Endodermal cell (in vitro differentiated cells): ENCODE measurements at regions not wholly inside any gene's neighbourhood (a gene's known extent, or its start where the extent isn't known, plus 50 kb on each side); places are given as distances from the start of the nearest gene placed in this dataset.

Experiments
- DNase-seq: peaks from one replicate; pipeline ENCODE4 v3.0.0-alpha.2; 2017
- H3K27ac ChIP-seq: 2 replicates; pipeline ENCODE4 v1.5.1; 2013; ENCODE audit warnings: mild to moderate bottlenecking, low read depth, low read length, moderate library complexity
- H3K27me3 ChIP-seq: 2 replicates; pipeline ENCODE4 v1.6.1; 2013; ENCODE audit warnings: mild to moderate bottlenecking, low read length, moderate library complexity; ENCODE audit not compliant: insufficient read depth, control insufficient read depth, poor library complexity, severe bottlenecking
- H3K36me3 ChIP-seq: 2 replicates; pipeline ENCODE4 v1.7.0; 2013; ENCODE audit warnings: mild to moderate bottlenecking, low read length, moderate library complexity; ENCODE audit not compliant: control insufficient read depth, insufficient read depth
- H3K4me1 ChIP-seq: one replicate; pipeline ENCODE4 v1.7.0; 2013; ENCODE audit warnings: low read length; ENCODE audit not compliant: control insufficient read depth, insufficient read depth
- H3K4me3 ChIP-seq: 2 replicates; pipeline ENCODE4 v1.5.1; 2013; ENCODE audit warnings: mild to moderate bottlenecking, low read length, moderate library complexity
- H3K9ac ChIP-seq: 2 replicates; pipeline ENCODE4 v1.6.1; 2013; ENCODE audit warnings: mild to moderate bottlenecking, low read length, moderate library complexity; ENCODE audit not compliant: poor library complexity, severe bottlenecking; ENCODE audit errors: extremely low read depth
- H3K9me3 ChIP-seq: 2 replicates; pipeline ENCODE4 v1.6.1; 2013; ENCODE audit warnings: mild to moderate bottlenecking, low read length, moderate library complexity; ENCODE audit not compliant: control insufficient read depth
- H3K27ac Mint-ChIP-seq: 2 replicates; pipeline ENCODE4 v1.8.0; 2020; ENCODE audit warnings: mixed read lengths
- H3K27me3 Mint-ChIP-seq: 2 replicates; pipeline ENCODE4 v1.8.0; 2021; ENCODE audit warnings: mild to moderate bottlenecking, mixed read lengths; ENCODE audit not compliant: insufficient read depth
- H3K36me3 Mint-ChIP-seq: 2 replicates; pipeline ENCODE4 v1.8.0; 2020; ENCODE audit warnings: low read depth, mixed read lengths
- H3K4me1 Mint-ChIP-seq: 2 replicates; pipeline ENCODE4 v1.8.0; 2020; ENCODE audit warnings: mixed read lengths
- H3K4me3 Mint-ChIP-seq: 2 replicates; pipeline ENCODE4 v1.8.0; 2020; ENCODE audit warnings: mild to moderate bottlenecking, moderate library complexity, mixed read lengths
- H3K9me3 Mint-ChIP-seq: 2 replicates; pipeline ENCODE4 v1.8.0; 2020; ENCODE audit warnings: mild to moderate bottlenecking, mixed read lengths
- CTCF ChIP-seq: fragments of 200-600 bp; sonication (generic); conservative IDR thresholded peaks from 2 replicates; pipeline ENCODE4 v1.5.0; 2021; ENCODE audit warnings: antibody characterized with exemption, mild to moderate bottlenecking
- whole genome bisulfite sequencing, 2 experiments: methylation state at CpG; one replicate each; pipeline versions ENCODE4 v1.1.5 to v1.1.7; 2013; ENCODE audit warnings: missing lambda C conversion rate in 2 of 2, mixed read lengths in 1 of 2; ENCODE audit not compliant: insufficient coverage in 1 of 2, insufficient read length in 1 of 2; 5-methylcytosine and 5-hydroxymethylcytosine counted together

DNA sequence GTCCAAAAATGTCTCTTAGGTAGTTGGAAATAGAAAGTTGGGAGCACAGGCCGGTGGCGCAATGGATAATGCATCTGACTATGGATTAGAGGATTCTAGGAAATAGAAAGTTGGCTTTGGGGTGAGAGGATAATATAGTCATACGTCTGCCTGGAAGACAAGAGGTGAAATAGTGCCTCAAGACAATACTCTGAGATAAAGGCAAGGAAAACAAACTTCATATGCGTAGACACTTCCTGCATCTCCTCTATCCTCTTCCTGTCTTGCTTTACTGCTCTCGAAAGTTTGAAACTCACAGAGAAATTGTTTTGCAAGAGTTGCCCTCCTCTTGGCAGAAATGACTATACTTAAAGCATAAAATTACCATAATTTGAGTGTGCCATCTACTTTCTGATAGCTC is 153.2 kb upstream of the FBXL7 start:
- Mint-ChIP-seq H3K4me1 (no peaks in the 10 kb centered on the region), H3K9me3 (no peaks in the 10 kb centered on the region), H3K27ac (no peak overlapping the region), H3K27me3 (no peaks in the 10 kb centered on the region), H3K36me3 (no peaks in the 10 kb centered on the region), H3K4me3 (no peak overlapping the region)
- H3K27me3 ChIP-seq = no peaks in the 10 kb centered on the region
- no peaks in the 10 kb centered on the region for H3K4me1 ChIP-seq
- no peaks in the 10 kb centered on the region for H3K9me3 ChIP-seq
- WGBS, 2 experiments = 87 to 93% methylated on average over 5 of the region's 5 CpGs
- DNase-seq = no peak
- H3K4me3 ChIP-seq = no peak overlapping the region
- TF ChIP-seq CTCF = no peak
- H3K9ac ChIP-seq = no peak overlapping the region
- H3K27ac ChIP-seq = no peak overlapping the region
- H3K36me3 ChIP-seq = no peaks in the 10 kb centered on the region

- no peaks in the 10 kb centered on the region for H3K9me3 ChIP-seq
- no peaks in the 10 kb centered on the region for H3K36me3 ChIP-seq
- no peak overlapping the region for H3K27ac ChIP-seq
- H3K4me1 Mint-ChIP-seq = no peaks in the 10 kb centered on the region
- H3K4me1 ChIP-seq = no peaks in the 10 kb centered on the region
- no peak overlapping the region for H3K4me3 Mint-ChIP-seq
- no peak for TF ChIP-seq CTCF
- no peak for DNase-seq
- no peaks in the 10 kb centered on the region for H3K27me3 Mint-ChIP-seq
- H3K36me3 Mint-ChIP-seq = no peaks in the 10 kb centered on the region
- no peak overlapping the region for H3K4me3 ChIP-seq
- WGBS, 2 experiments = 97% methylated on average over 2 of the region's 2 CpGs; no CpG with 5 or more reads in 1 of the 2 experiments
- H3K9ac ChIP-seq = no peak overlapping the region
- no peaks in the 10 kb centered on the region for H3K9me3 Mint-ChIP-seq
- no peaks in the 10 kb centered on the region for H3K27me3 ChIP-seq
- no peak overlapping the region for H3K27ac Mint-ChIP-seq
Measured at GRCh38 chr5:15344954-15345353, 155.0 kb upstream of the FBXL7 start.

GRCh38 chr5:15338546-15338945 is 161.4 kb upstream of the FBXL7 start:
- no peaks in the 10 kb centered on the region for H3K27me3 Mint-ChIP-seq
- no peak overlapping the region for H3K27ac Mint-ChIP-seq
- Histone ChIP-seq H3K9ac (no peak overlapping the region), H3K27ac (no peak overlapping the region), H3K9me3 (no peaks in the 10 kb centered on the region), H3K4me3 (no peak overlapping the region), H3K4me1 (no peaks in the 10 kb centered on the region), H3K36me3 (no peaks in the 10 kb centered on the region), H3K27me3 (no peaks in the 10 kb centered on the region)
- no peak for TF ChIP-seq CTCF
- 94 to 100% methylated on average over 1 of the region's 1 CpG for WGBS, 2 experiments
- H3K4me1 Mint-ChIP-seq = no peaks in the 10 kb centered on the region
- no peak overlapping the region for H3K4me3 Mint-ChIP-seq
- no peaks in the 10 kb centered on the region for H3K9me3 Mint-ChIP-seq
- no peaks in the 10 kb centered on the region for H3K36me3 Mint-ChIP-seq
- no peak for DNase-seq
